ENCODE measurements at regions not wholly inside any gene's neighbourhood (a gene's known extent, or its start where the extent isn't known, plus 50 kb on each side); places are given as distances from the start of the nearest gene placed in this dataset.

- H3K4me1 Mint-ChIP-seq (ENCODE audit: low read depth, unreplicated experiment), result no peaks in the 10 kb centered on the region
- H3K27ac Mint-ChIP-seq (ENCODE audit: unreplicated experiment), result no peak overlapping the region
- no peaks in the 10 kb centered on the region for H3K36me3 Mint-ChIP-seq (ENCODE audit: insufficient read depth, unreplicated experiment)
- no peak overlapping the region for H3K4me3 Mint-ChIP-seq (ENCODE audit: low read depth, unreplicated experiment)
- intact Hi-C loops (cut with micrococcal nuclease; ENCODE audit: unreplicated experiment), result no loop called here
- no peak for DNase-seq
- no peak for TF ChIP-seq CTCF (IDR thresholded peaks at IDR 0.05; ENCODE audit: unreplicated experiment)
- BruUV-seq (replicated peaks), result no TSS peak
- no peaks in the 10 kb centered on the region for H3K9me3 Mint-ChIP-seq (ENCODE audit: low read depth, unreplicated experiment)
- peaks cover 25% of the 10 kb centered on the region for H3K27me3 Mint-ChIP-seq (ENCODE audit: unreplicated experiment)
- CTCF ChIA-PET, result no interaction called here
Observed at GRCh38 chr6:99014061-99014460, 66.3 kb upstream of the FBXL4 start.

GRCh38 chr6:99013661-99014060 lies 65.9 kb upstream of the FBXL4 start:
- H3K9me3 Mint-ChIP-seq (ENCODE audit: low read depth, unreplicated experiment), result no peaks in the 10 kb centered on the region
- CTCF ChIA-PET, result no interaction called here

GRCh38 chr6:99013145-99013544 lies 65.4 kb upstream of the FBXL4 start:
- intact Hi-C loops (cut with micrococcal nuclease; ENCODE audit: unreplicated experiment), result no loop called here
- peaks cover 22% of the 10 kb centered on the region for H3K27me3 Mint-ChIP-seq (ENCODE audit: unreplicated experiment)
- CTCF ChIA-PET, result no interaction called here
- H3K36me3 Mint-ChIP-seq (ENCODE audit: insufficient read depth, unreplicated experiment), result no peaks in the 10 kb centered on the region
- no peaks in the 10 kb centered on the region for H3K9me3 Mint-ChIP-seq (ENCODE audit: low read depth, unreplicated experiment)
- H3K4me3 Mint-ChIP-seq (ENCODE audit: low read depth, unreplicated experiment), result no peak overlapping the region
- H3K4me1 Mint-ChIP-seq (ENCODE audit: low read depth, unreplicated experiment), result no peaks in the 10 kb centered on the region
- no peak for DNase-seq
- no peak overlapping the region for H3K27ac Mint-ChIP-seq (ENCODE audit: unreplicated experiment)
- BruUV-seq (replicated peaks), result no TSS peak
- TF ChIP-seq CTCF (IDR thresholded peaks at IDR 0.05; ENCODE audit: unreplicated experiment), result no peak

More at GRCh38 chr6:99013661-99014060, 65.9 kb upstream of the FBXL4 start:
- no peaks in the 10 kb centered on the region for H3K36me3 Mint-ChIP-seq (ENCODE audit: insufficient read depth, unreplicated experiment)
- H3K27me3 Mint-ChIP-seq (ENCODE audit: unreplicated experiment), result peaks cover 25% of the 10 kb centered on the region
- no TSS peak for BruUV-seq (replicated peaks)
- no peak overlapping the region for H3K27ac Mint-ChIP-seq (ENCODE audit: unreplicated experiment)
- no peaks in the 10 kb centered on the region for H3K4me1 Mint-ChIP-seq (ENCODE audit: low read depth, unreplicated experiment)
- no peak for DNase-seq
- no peak overlapping the region for H3K4me3 Mint-ChIP-seq (ENCODE audit: low read depth, unreplicated experiment)
- intact Hi-C loops (cut with micrococcal nuclease; ENCODE audit: unreplicated experiment), result no loop called here
- TF ChIP-seq CTCF (IDR thresholded peaks at IDR 0.05; ENCODE audit: unreplicated experiment), result no peak

- intact Hi-C loops (cut with micrococcal nuclease; ENCODE audit: unreplicated experiment), result no loop called here
Observed at GRCh38 chr6:99011151-99011550, 63.4 kb upstream of the FBXL4 start.

More at GRCh38 chr6:99011151-99011550, 63.4 kb upstream of the FBXL4 start:
- no peaks in the 10 kb centered on the region for H3K4me1 Mint-ChIP-seq (ENCODE audit: low read depth, unreplicated experiment)
- H3K27me3 Mint-ChIP-seq (ENCODE audit: unreplicated experiment), result peaks cover 10% of the 10 kb centered on the region
- TF ChIP-seq CTCF (IDR thresholded peaks at IDR 0.05; ENCODE audit: unreplicated experiment), result no peak
- H3K27ac Mint-ChIP-seq (ENCODE audit: unreplicated experiment), result no peak overlapping the region
- H3K4me3 Mint-ChIP-seq (ENCODE audit: low read depth, unreplicated experiment), result no peak overlapping the region
- BruUV-seq (replicated peaks), result no TSS peak
- no peaks in the 10 kb centered on the region for H3K36me3 Mint-ChIP-seq (ENCODE audit: insufficient read depth, unreplicated experiment)
- DNase-seq, result no peak
- H3K9me3 Mint-ChIP-seq (ENCODE audit: low read depth, unreplicated experiment), result no peaks in the 10 kb centered on the region
- CTCF ChIA-PET, result interaction anchor here (1.5 kb wide), 1 partner anchor 8 kb away, joined by 4 read pairs; no protein-coding TSS in a partner anchor

All from Calu3 (cell line).